Smooth muscle cell (in vitro differentiated cells): ENCODE measurements at regions not wholly inside any gene's neighbourhood (a gene's known extent, or its start where the extent isn't known, plus 50 kb on each side); places are given as distances from the start of the nearest gene placed in this dataset.

Experiments
- DNase-seq: peaks from one replicate; lab custom pipeline; 2025; ENCODE audit not compliant: unreplicated experiment; lab: John Stamatoyannopoulos, UW
- H2AFZ ChIP-seq: fragments of 200-600 bp; sonication (generic); 2 replicates; pipeline ENCODE4 v1.6.0; 2016; ENCODE audit warnings: antibody characterized with exemption, low read depth, mild to moderate bottlenecking
- H3F3A ChIP-seq: fragments of 200-600 bp; sonication (generic); 2 replicates; pipeline ENCODE4 v1.6.0; 2017; ENCODE audit warnings: antibody characterized with exemption, low read depth
- H3K27ac ChIP-seq: fragments of 200-600 bp; sonication (generic); 2 replicates; pipeline ENCODE4 v1.5.1; 2016; ENCODE audit warnings: low read depth, mild to moderate bottlenecking
- H3K27me3 ChIP-seq: fragments of 200-600 bp; sonication (generic); 2 replicates; pipeline ENCODE4 v1.6.1; 2016; ENCODE audit warnings: low read depth, mild to moderate bottlenecking
- H3K36me3 ChIP-seq: fragments of 200-600 bp; sonication (generic); 2 replicates; pipeline ENCODE4 v1.5.1; 2016; ENCODE audit warnings: low read depth
- H3K4me1 ChIP-seq: fragments of 200-600 bp; sonication (generic); 2 replicates; pipeline ENCODE4 v1.5.1; 2016; ENCODE audit warnings: low read depth
- H3K4me2 ChIP-seq: fragments of 200-600 bp; sonication (generic); 2 replicates; pipeline ENCODE4 v1.6.0; 2016; ENCODE audit warnings: mild to moderate bottlenecking
- H3K4me3 ChIP-seq: fragments of 200-600 bp; sonication (generic); 2 replicates; pipeline ENCODE4 v1.5.1; 2016; ENCODE audit warnings: mild to moderate bottlenecking
- H3K79me2 ChIP-seq: fragments of 200-600 bp; sonication (generic); 2 replicates; pipeline ENCODE4 v1.6.0; 2016; ENCODE audit warnings: low read depth, mild to moderate bottlenecking
- H3K9ac ChIP-seq: fragments of 200-600 bp; sonication (generic); 2 replicates; pipeline ENCODE4 v1.6.0; 2016; ENCODE audit warnings: low read depth
- H3K9me3 ChIP-seq: fragments of 200-600 bp; sonication (generic); replicated peaks from 2 replicates; pipeline ENCODE4 v1.5.1; 2016; ENCODE audit warnings: low read depth
- H4K20me1 ChIP-seq: fragments of 200-600 bp; sonication (generic); 2 replicates; pipeline ENCODE4 v1.6.0; 2016; ENCODE audit warnings: low read depth
- CTCF ChIP-seq: fragments of 200-600 bp; sonication (generic); IDR thresholded peaks from 2 replicates; pipeline ENCODE4 v1.5.1; 2017; ENCODE audit warnings: borderline replicate concordance, mild to moderate bottlenecking, antibody characterized with exemption; ENCODE audit not compliant: insufficient read depth, poor library complexity, severe bottlenecking
- WGBS: methylation state at CpG from one replicate; pipeline ENCODE4 v1.1.7; 2016; ENCODE audit warnings: low lambda C conversion rate; 5-methylcytosine and 5-hydroxymethylcytosine counted together

- H3K4me2 ChIP-seq, result no peak overlapping the region
- H3K4me3 ChIP-seq, result no peak overlapping the region
- DNase-seq, result no peak
- H2AFZ ChIP-seq, result no peak overlapping the region
- H3K9ac ChIP-seq, result no peak overlapping the region
- no peaks in the 10 kb centered on the region for H3K9me3 ChIP-seq
- no peak overlapping the region for H3K27ac ChIP-seq
- H3K27me3 ChIP-seq, result no peaks in the 10 kb centered on the region
- 90% methylated on average over 5 of the region's 5 CpGs for WGBS
- no peak for TF ChIP-seq CTCF
- no peaks in the 10 kb centered on the region for H3K4me1 ChIP-seq
- H3F3A ChIP-seq, result no peaks in the 10 kb centered on the region
- H3K36me3 ChIP-seq, result no peaks in the 10 kb centered on the region
- no peaks in the 10 kb centered on the region for H4K20me1 ChIP-seq
- H3K79me2 ChIP-seq, result no peaks in the 10 kb centered on the region
Measured at GRCh38 chr1:4045397-4046010, 145.4 kb upstream of the C1orf174 start.

GRCh38 chr1:4046836-4047461 is 146.9 kb upstream of the C1orf174 start:
- Histone ChIP-seq H4K20me1 (no peaks in the 10 kb centered on the region), H3F3A (no peaks in the 10 kb centered on the region), H3K4me3 (no peak overlapping the region), H3K36me3 (no peaks in the 10 kb centered on the region), H3K4me1 (no peaks in the 10 kb centered on the region), H3K27me3 (no peaks in the 10 kb centered on the region), H3K9me3 (no peaks in the 10 kb centered on the region), H3K4me2 (no peak overlapping the region), H2AFZ (no peak overlapping the region), H3K27ac (no peak overlapping the region), H3K9ac (no peak overlapping the region), H3K79me2 (no peaks in the 10 kb centered on the region)
- no peak for DNase-seq
- WGBS, result 71% methylated on average over 5 of the region's 5 CpGs
- no peak for TF ChIP-seq CTCF

GRCh38 chr1:4047666-4048065 is 147.6 kb upstream of the C1orf174 start:
- H3K27ac ChIP-seq, result no peak overlapping the region
- no peak overlapping the region for H2AFZ ChIP-seq
- H3K27me3 ChIP-seq, result no peaks in the 10 kb centered on the region
- H3F3A ChIP-seq, result no peaks in the 10 kb centered on the region
- H3K4me1 ChIP-seq, result no peaks in the 10 kb centered on the region
- WGBS, result 87% methylated on average over 7 of the region's 7 CpGs
- TF ChIP-seq CTCF, result no peak
- no peaks in the 10 kb centered on the region for H3K9me3 ChIP-seq
- no peaks in the 10 kb centered on the region for H3K79me2 ChIP-seq
- no peaks in the 10 kb centered on the region for H4K20me1 ChIP-seq
- H3K36me3 ChIP-seq, result no peaks in the 10 kb centered on the region
- H3K4me3 ChIP-seq, result no peak overlapping the region
- DNase-seq, result no peak
- no peak overlapping the region for H3K9ac ChIP-seq
- H3K4me2 ChIP-seq, result no peak overlapping the region

- WGBS, result 87% methylated on average over 14 of the region's 14 CpGs
- Histone ChIP-seq H2AFZ (no peak overlapping the region), H3K9ac (no peak overlapping the region), H3K79me2 (no peaks in the 10 kb centered on the region), H3F3A (no peaks in the 10 kb centered on the region), H3K4me2 (no peak overlapping the region), H4K20me1 (no peaks in the 10 kb centered on the region), H3K9me3 (no peaks in the 10 kb centered on the region), H3K27me3 (no peaks in the 10 kb centered on the region), H3K36me3 (no peaks in the 10 kb centered on the region), H3K4me3 (no peak overlapping the region), H3K4me1 (no peaks in the 10 kb centered on the region), H3K27ac (no peak overlapping the region)
- TF ChIP-seq CTCF, result no peak
- no peak for DNase-seq
Measured at GRCh38 chr1:4048076-4048475, 148.0 kb upstream of the C1orf174 start.
